C1 segment of cervical spinal cord (tissue), 14 donors: ENCODE measurements at regions not wholly inside any gene's neighbourhood (a gene's known extent, or its start where the extent isn't known, plus 50 kb on each side); places are given as distances from the start of the nearest gene placed in this dataset.
A peak's percentile ranks its signal among the peaks of the same experiment; 100 is the strongest.
"Not testable (repeated sequence)": the region's sequence is repeated elsewhere in the genome, so short reads cannot be mapped to it uniquely, and the experiment has no call there.

Source experiments
- DNase-seq, 14 donors: peaks; one replicate each; lab custom pipeline; 2025; lab: John Stamatoyannopoulos, UW

- DNase-seq: no peak
Observed at GRCh38 chr5:10130881-10131280, 118.8 kb downstream of the ATPSCKMT start.

- no peak for DNase-seq
Observed at GRCh38 chr5:10126900-10127299, 122.8 kb downstream of the ATPSCKMT start.

- DNase-seq: no peak
Observed at GRCh38 chr5:10125116-10125515, 124.6 kb downstream of the ATPSCKMT start.

GRCh38 chr5:10124287-10124686, 125.4 kb downstream of the ATPSCKMT start:
- peak in 12 of 14 donors; percentile 49 to 88 (median 80) for DNase-seq

- DNase-seq: peak in 3 of 14 donors; percentile 14 to 29 (median 16)
Observed at GRCh38 chr5:10123254-10123989, 126.3 kb downstream of the ATPSCKMT start.

- DNase-seq: no peak
Observed at GRCh38 chr5:10122076-10122726, 127.5 kb downstream of the ATPSCKMT start.

GRCh38 chr5:10120934-10121333, 128.8 kb downstream of the ATPSCKMT start:
- DNase-seq: no peak

GRCh38 chr5:10118150-10118549, 131.5 kb downstream of the ATPSCKMT start:
- DNase-seq: no peak

- DNase-seq: no peak
Observed at GRCh38 chr5:10116594-10116993, 133.1 kb downstream of the ATPSCKMT start.

GRCh38 chr5:10115669-10116068, 134.0 kb downstream of the ATPSCKMT start:
- no peak for DNase-seq

- DNase-seq: no peak
Observed at GRCh38 chr5:10111571-10111970, 138.1 kb downstream of the ATPSCKMT start.

- DNase-seq: no peak
Observed at GRCh38 chr5:10110228-10110627, 139.5 kb downstream of the ATPSCKMT start.

GRCh38 chr5:10109299-10109698, 140.4 kb downstream of the ATPSCKMT start:
- DNase-seq: no peak

GRCh38 chr5:10106806-10107205, 142.9 kb downstream of the ATPSCKMT start:
- DNase-seq: no peak

GRCh38 chr5:10106285-10106684, 143.4 kb downstream of the ATPSCKMT start:
- DNase-seq: no peak

- no peak for DNase-seq
Observed at GRCh38 chr5:10102706-10103497, 146.8 kb downstream of the ATPSCKMT start.

GRCh38 chr5:10102235-10102634, 147.5 kb downstream of the ATPSCKMT start:
- DNase-seq: not testable (repeated sequence)

- DNase-seq: no peak
Observed at GRCh38 chr5:10099548-10099947, 150.1 kb downstream of the ATPSCKMT start.

- no peak for DNase-seq
Observed at GRCh38 chr5:10091701-10092100, 158.0 kb downstream of the ATPSCKMT start.

GRCh38 chr5:10090074-10090473, 159.6 kb downstream of the ATPSCKMT start:
- DNase-seq: no peak

- no peak for DNase-seq
Observed at GRCh38 chr5:10085185-10085584, 164.5 kb downstream of the ATPSCKMT start.

GRCh38 chr5:10081584-10081983, 168.1 kb downstream of the ATPSCKMT start:
- DNase-seq: no peak
